Naive thymus-derived CD4-positive, alpha-beta T cell (primary cell): ENCODE measurements at regions not wholly inside any gene's neighbourhood (a gene's known extent, or its start where the extent isn't known, plus 50 kb on each side); places are given as distances from the start of the nearest gene placed in this dataset.

ENCODE experiments used
- ATAC-seq: fragments of 150-1000 bp; cut with Tn5 transposase; 2 replicates; pipeline ENCODE4 v1.10.0; 2021; ENCODE audit warnings: mild to moderate bottlenecking, moderate library complexity
- CTCF ChIA-PET: fragments of 350-600 bp; sonication (Branson Sonifier 250); formaldehyde crosslinking; loops from one replicate; lab custom pipeline; 2021; ENCODE audit warnings: antibody characterized with exemption; lab: Charles Lee
- POLR2A ChIA-PET: fragments of 350-600 bp; sonication (Branson Sonifier 250); formaldehyde crosslinking; loops from one replicate; lab custom pipeline; 2021; ENCODE audit warnings: antibody characterized with exemption, inconsistent platforms; lab: Charles Lee
- DNase-seq, 9 donors: peaks; one replicate each; pipeline versions ENCODE4 v3.0.0 to v3.0.0-alpha.2; 2020 to 2022; ENCODE audit warnings: mixed read lengths in 1 of 9
- H3K27ac ChIP-seq: one replicate; pipeline ENCODE4 v1.7.0; 2013; ENCODE audit warnings: mild to moderate bottlenecking, low read depth, low read length, moderate library complexity
- H3K27me3 ChIP-seq, 2 donors: one replicate each; pipeline ENCODE4 v1.7.0; 2013; ENCODE audit warnings: low read length in 2 of 2, mild to moderate bottlenecking in 2 of 2, moderate library complexity in 2 of 2; ENCODE audit not compliant: control insufficient read depth in 2 of 2, insufficient read depth in 2 of 2
- H3K36me3 ChIP-seq, 3 experiments: 1 replicate in 2 of 3; 2 replicates in 1 of 3; pipeline ENCODE4 v1.7.0; 2013; ENCODE audit warnings: low read length in 3 of 3, mild to moderate bottlenecking in 3 of 3, moderate library complexity in 1 of 3; ENCODE audit not compliant: insufficient read depth in 3 of 3, control insufficient read depth in 2 of 3
- H3K4me1 ChIP-seq, 2 donors: one replicate each; pipeline ENCODE4 v1.7.0; 2013; ENCODE audit warnings: low read length in 2 of 2, mild to moderate bottlenecking in 2 of 2, moderate library complexity in 1 of 2; ENCODE audit not compliant: control insufficient read depth in 2 of 2, insufficient read depth in 2 of 2
- H3K4me3 ChIP-seq: 2 replicates; pipeline ENCODE4 v1.7.0; 2013; ENCODE audit warnings: mild to moderate bottlenecking, low read length
- H3K9me3 ChIP-seq, 3 experiments: 1 replicate in 2 of 3; 2 replicates in 1 of 3; pipeline ENCODE4 v1.7.0; 2013; ENCODE audit warnings: low read length in 3 of 3; ENCODE audit not compliant: control insufficient read depth in 2 of 3
- H3K27ac Mint-ChIP-seq, 9 donors: one replicate each; pipeline ENCODE4 v1.8.0; 2020 to 2022; ENCODE audit warnings: mixed read lengths in 9 of 9, mild to moderate bottlenecking in 8 of 9, moderate library complexity in 5 of 9, inconsistent platforms in 2 of 9
- H3K27me3 Mint-ChIP-seq, 5 donors: one replicate each; pipeline ENCODE4 v1.8.0; 2021 to 2022; ENCODE audit warnings: mixed read lengths in 5 of 5, mild to moderate bottlenecking in 1 of 5
- H3K36me3 Mint-ChIP-seq, 5 donors: one replicate each; pipeline ENCODE4 v1.8.0; 2020 to 2022; ENCODE audit warnings: mixed read lengths in 5 of 5, mild to moderate bottlenecking in 3 of 5, inconsistent platforms in 1 of 5
- H3K4me1 Mint-ChIP-seq, 7 donors: one replicate each; pipeline ENCODE4 v1.8.0; 2020 to 2022; ENCODE audit warnings: mixed read lengths in 7 of 7, mild to moderate bottlenecking in 3 of 7, inconsistent platforms in 1 of 7
- H3K4me3 Mint-ChIP-seq, 10 donors: one replicate each; pipeline ENCODE4 v1.8.0; 2020 to 2022; ENCODE audit warnings: mild to moderate bottlenecking in 10 of 10, mixed read lengths in 10 of 10, moderate library complexity in 6 of 10, inconsistent platforms in 2 of 10
- H3K9me3 Mint-ChIP-seq, 11 donors: one replicate each; pipeline ENCODE4 v1.8.0; 2020 to 2022; ENCODE audit warnings: mixed read lengths in 11 of 11, mild to moderate bottlenecking in 4 of 11, inconsistent platforms in 1 of 11, moderate library complexity in 1 of 11
- intact Hi-C, 2 donors: fragments of 100-400 bp; cut with micrococcal nuclease; formaldehyde crosslinking; loops; one replicate each; pipeline ENCODE4 v1.15.1; 2023

DNA sequence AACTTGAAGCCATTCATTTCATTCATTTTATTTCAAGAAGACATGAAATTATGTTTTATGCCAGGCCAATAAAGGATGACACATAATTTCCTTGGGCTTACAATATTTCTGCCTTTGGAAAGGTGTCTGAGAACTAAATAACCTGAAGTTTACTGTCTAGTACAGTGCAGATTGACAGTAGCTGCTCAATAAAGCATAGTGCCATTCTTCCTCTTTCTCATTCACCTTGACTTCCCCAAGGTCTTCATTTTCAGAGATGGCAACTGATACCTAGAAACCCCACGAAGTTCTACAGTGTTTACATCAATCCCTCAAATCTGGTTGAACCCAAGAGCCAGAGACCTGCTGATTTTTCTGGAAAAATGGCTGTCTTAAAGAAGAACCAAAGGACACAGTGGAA, 144.3 kb upstream of the SYN3 start:
- DNase-seq (no peak), ATAC-seq (no peak)
- H3K4me3 ChIP-seq = no peak overlapping the region
- H3K9me3 ChIP-seq = no peaks in the 10 kb centered on the region
- no peaks in the 10 kb centered on the region for H3K4me1 ChIP-seq
- Mint-ChIP-seq H3K9me3 (peaks cover 0 to 5% (median 0%) of the 10 kb centered on the region in 11 donors), H3K4me1 (no peaks in the 10 kb centered on the region), H3K27ac (no peak overlapping the region), H3K27me3 (peaks cover 9 to 39% (median 16%) of the 10 kb centered on the region in 5 donors), H3K36me3 (peaks cover 0 to 4% (median 0%) of the 10 kb centered on the region in 5 donors), H3K4me3 (no peak overlapping the region)
- no peaks in the 10 kb centered on the region for H3K27me3 ChIP-seq
- intact Hi-C loops = no loop called here
- H3K36me3 ChIP-seq = no peaks in the 10 kb centered on the region
- POLR2A ChIA-PET = no interaction called here
- H3K27ac ChIP-seq = no peak overlapping the region
- CTCF ChIA-PET = interaction anchor here (0.6 kb wide), 1 partner anchor 21 kb away, joined by 3 read pairs; no protein-coding TSS in a partner anchor

DNA sequence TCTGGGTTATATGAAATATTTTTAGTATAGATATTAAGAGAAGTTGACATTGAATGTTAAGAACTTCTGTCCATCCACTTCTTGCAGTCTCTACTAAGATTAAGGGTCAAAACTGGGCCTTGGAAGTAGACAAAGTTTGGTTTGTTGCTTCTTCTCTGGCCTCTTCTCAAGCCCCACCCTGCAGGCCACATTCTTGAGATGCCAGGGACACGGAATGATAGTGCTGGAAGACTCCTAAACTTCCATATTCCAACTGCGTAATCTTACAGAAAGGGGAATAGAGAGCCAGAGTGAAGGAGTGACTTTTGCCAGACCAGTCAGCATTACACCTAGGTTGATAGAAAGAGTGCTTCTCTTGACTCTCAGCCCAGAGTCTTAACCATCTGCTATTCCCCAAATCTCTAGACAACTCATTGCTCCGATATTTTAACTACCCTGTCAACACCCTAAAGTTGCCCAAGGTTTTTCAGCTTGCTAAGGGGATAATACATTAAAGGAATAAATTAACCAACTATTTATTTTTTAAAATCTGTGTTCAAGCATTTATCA, 136.4 kb upstream of the SYN3 start:
- peaks cover 0 to 2% (median 0%) of the 10 kb centered on the region in 7 donors for H3K4me1 Mint-ChIP-seq
- H3K27me3 Mint-ChIP-seq = peaks cover 4 to 33% (median 14%) of the 10 kb centered on the region in 5 donors
- Histone ChIP-seq H3K4me1 (no peaks in the 10 kb centered on the region), H3K9me3 (no peaks in the 10 kb centered on the region), H3K36me3 (no peaks in the 10 kb centered on the region), H3K27me3 (no peaks in the 10 kb centered on the region), H3K4me3 (no peak overlapping the region), H3K27ac (no peak overlapping the region)
- POLR2A ChIA-PET = no interaction called here
- CTCF ChIA-PET = no interaction called here
- no peak overlapping the region for H3K4me3 Mint-ChIP-seq
- no peak overlapping the region for H3K27ac Mint-ChIP-seq
- peaks cover 0 to 5% (median 0%) of the 10 kb centered on the region in 11 donors for H3K9me3 Mint-ChIP-seq
- DNase-seq = no peak
- no peak for ATAC-seq
- intact Hi-C loops = no loop called here
- no peaks in the 10 kb centered on the region for H3K36me3 Mint-ChIP-seq

DNA sequence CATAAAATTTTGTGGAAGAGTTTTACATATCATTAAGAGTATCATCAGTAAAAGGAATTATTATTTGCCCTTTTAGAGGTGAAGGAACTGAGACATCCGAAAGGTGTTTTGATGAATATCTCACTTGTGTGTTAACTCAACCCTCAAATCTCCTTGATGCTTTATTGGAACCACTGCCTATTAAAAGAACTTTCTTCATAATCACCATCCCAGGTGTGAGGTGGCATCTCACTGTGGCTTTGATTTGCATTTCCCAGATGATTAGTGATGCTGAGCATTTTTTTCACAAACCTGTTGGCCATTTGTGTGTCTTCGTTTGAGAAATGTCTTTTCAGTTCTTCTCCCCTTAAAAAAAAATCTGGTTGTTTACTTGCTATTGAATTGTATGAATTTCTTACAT, 134.0 kb upstream of the SYN3 start:
- Histone ChIP-seq H3K9me3 (no peaks in the 10 kb centered on the region), H3K4me1 (no peaks in the 10 kb centered on the region), H3K27ac (no peak overlapping the region), H3K27me3 (no peaks in the 10 kb centered on the region), H3K4me3 (no peak overlapping the region), H3K36me3 (no peaks in the 10 kb centered on the region)
- H3K9me3 Mint-ChIP-seq = peaks cover 0 to 2% (median 0%) of the 10 kb centered on the region in 11 donors
- H3K36me3 Mint-ChIP-seq = no peaks in the 10 kb centered on the region
- peaks cover 0 to 26% (median 25%) of the 10 kb centered on the region in 5 donors for H3K27me3 Mint-ChIP-seq
- CTCF ChIA-PET = no interaction called here
- intact Hi-C loops = no loop called here
- peaks cover 0 to 2% (median 0%) of the 10 kb centered on the region in 7 donors for H3K4me1 Mint-ChIP-seq
- no peak for DNase-seq
- no peak overlapping the region for H3K4me3 Mint-ChIP-seq
- POLR2A ChIA-PET = no interaction called here
- H3K27ac Mint-ChIP-seq = no peak overlapping the region
- no peak for ATAC-seq

DNA sequence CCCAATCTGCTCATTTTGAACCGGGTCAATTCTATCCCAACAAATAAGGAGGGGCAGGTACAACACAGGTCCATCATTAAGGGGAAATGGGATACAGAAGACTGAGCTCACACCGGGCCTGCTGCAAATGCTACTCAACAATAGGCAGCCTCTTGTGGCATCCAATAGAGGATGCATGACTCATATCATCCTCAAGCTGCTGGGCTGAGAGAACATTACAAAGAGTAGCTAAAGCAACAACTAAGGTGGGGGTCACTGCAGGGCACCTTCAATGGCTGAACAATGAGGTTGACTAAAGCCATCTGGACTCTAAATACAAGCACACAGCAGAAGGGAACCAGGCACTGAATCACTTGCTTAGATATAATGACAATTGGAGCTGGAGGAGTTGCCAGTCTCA, 130.1 kb upstream of the SYN3 start:
- Mint-ChIP-seq H3K36me3 (no peaks in the 10 kb centered on the region), H3K9me3 (peaks cover 0 to 3% (median 0%) of the 10 kb centered on the region in 11 donors), H3K27ac (no peak overlapping the region), H3K4me3 (no peak overlapping the region), H3K27me3 (peaks cover 0 to 41% (median 25%) of the 10 kb centered on the region in 5 donors), H3K4me1 (peaks cover 0 to 2% (median 0%) of the 10 kb centered on the region in 7 donors)
- H3K36me3 ChIP-seq = no peaks in the 10 kb centered on the region
- H3K27ac ChIP-seq = no peak overlapping the region
- DNase-seq = no peak
- POLR2A ChIA-PET = no interaction called here
- H3K4me1 ChIP-seq = no peaks in the 10 kb centered on the region
- ATAC-seq = no peak
- no peaks in the 10 kb centered on the region for H3K9me3 ChIP-seq
- CTCF ChIA-PET = no interaction called here
- intact Hi-C loops = no loop called here
- no peaks in the 10 kb centered on the region for H3K27me3 ChIP-seq
- no peak overlapping the region for H3K4me3 ChIP-seq

DNA sequence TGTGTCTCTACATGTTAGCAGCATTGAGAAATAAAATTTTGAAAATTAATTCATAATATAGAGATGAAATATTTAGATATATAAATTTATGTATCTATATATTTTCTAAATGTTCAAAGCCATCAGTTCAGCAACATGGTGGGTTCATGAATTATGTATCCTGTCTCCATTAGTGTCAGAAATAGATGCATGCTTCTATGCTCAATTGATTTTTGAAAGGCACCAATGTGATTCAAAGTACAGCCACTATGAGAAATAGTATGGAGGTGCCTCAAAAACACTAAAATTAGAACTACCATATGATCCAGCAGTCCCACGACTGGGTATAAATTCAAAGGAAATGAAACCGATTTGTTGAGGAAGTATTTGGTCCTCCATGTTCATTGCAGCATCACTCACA, 128.6 kb upstream of the SYN3 start:
- peaks cover 0 to 8% (median 3%) of the 10 kb centered on the region in 11 donors for H3K9me3 Mint-ChIP-seq
- ATAC-seq = no peak
- H3K4me1 Mint-ChIP-seq = no peaks in the 10 kb centered on the region
- Histone ChIP-seq H3K9me3 (no peaks in the 10 kb centered on the region), H3K4me3 (no peak overlapping the region), H3K36me3 (no peaks in the 10 kb centered on the region), H3K27ac (no peak overlapping the region), H3K4me1 (no peaks in the 10 kb centered on the region), H3K27me3 (no peaks in the 10 kb centered on the region)
- ChIA-PET POLR2A (no interaction called here), CTCF (no interaction called here)
- H3K27ac Mint-ChIP-seq = no peak overlapping the region
- H3K36me3 Mint-ChIP-seq = no peaks in the 10 kb centered on the region
- intact Hi-C loops = no loop called here
- DNase-seq = no peak
- H3K27me3 Mint-ChIP-seq = peaks cover 0 to 38% (median 23%) of the 10 kb centered on the region in 5 donors
- no peak overlapping the region for H3K4me3 Mint-ChIP-seq

DNA sequence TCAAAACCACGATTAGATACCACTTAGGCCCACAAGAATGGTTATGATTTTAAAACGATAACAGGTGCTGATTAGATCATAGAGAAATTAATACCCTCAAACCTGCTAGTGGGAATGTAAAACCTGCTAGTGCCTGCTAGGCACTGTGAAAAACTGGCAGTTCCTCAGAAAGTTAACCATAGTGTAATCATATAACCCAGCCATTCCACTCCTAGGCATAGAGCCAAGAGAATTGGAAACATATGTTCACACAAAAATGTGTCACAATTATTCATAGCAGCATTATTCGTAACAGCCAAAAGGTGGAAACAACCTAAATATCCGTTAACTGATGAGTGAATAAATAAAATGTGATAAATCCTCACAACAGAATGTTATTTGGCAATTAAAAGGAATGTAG, 122.2 kb upstream of the SYN3 start:
- no peak for DNase-seq
- H3K4me1 Mint-ChIP-seq = no peaks in the 10 kb centered on the region
- Histone ChIP-seq H3K27me3 (no peaks in the 10 kb centered on the region), H3K27ac (no peak overlapping the region), H3K4me3 (no peak overlapping the region), H3K4me1 (no peaks in the 10 kb centered on the region), H3K36me3 (no peaks in the 10 kb centered on the region), H3K9me3 (no peaks in the 10 kb centered on the region)
- H3K4me3 Mint-ChIP-seq = no peak overlapping the region
- ChIA-PET POLR2A (no interaction called here), CTCF (no interaction called here)
- peaks cover 2 to 27% (median 23%) of the 10 kb centered on the region in 5 donors for H3K27me3 Mint-ChIP-seq
- ATAC-seq = no peak
- H3K27ac Mint-ChIP-seq = no peak overlapping the region
- no peaks in the 10 kb centered on the region for H3K36me3 Mint-ChIP-seq
- peaks cover 0 to 11% (median 3%) of the 10 kb centered on the region in 11 donors for H3K9me3 Mint-ChIP-seq
- intact Hi-C loops = no loop called here
